IMR-90 (cell line): ENCODE measurements at regions not wholly inside any gene's neighbourhood (a gene's known extent, or its start where the extent isn't known, plus 50 kb on each side); places are given as distances from the start of the nearest gene placed in this dataset.

ENCODE experiments used
- ATAC-seq: fragments of 200-7000 bp; cut with Tn5 transposase; 2 replicates; pipeline ENCODE4 v1.9.1; 2020; ENCODE audit warnings: low read depth, mild to moderate bottlenecking, moderate library complexity
- BruUV-seq: library from RNA; stranded (reverse); fragments of 400-500 nt; replicated peaks from 2 replicates; lab custom pipeline; 2021; lab: Mats Ljungman, UMichigan
- CTCF ChIA-PET: fragments of 300-600 bp; formaldehyde crosslinking; extraction: SDS; loops from one replicate; lab custom pipeline; 2021; ENCODE audit warnings: antibody characterized with exemption; lab: Yijun Ruan, JAX
- POLR2A ChIA-PET: fragments of 300-600 bp; sonication (Branson Sonifier 250); formaldehyde crosslinking; loops from one replicate; lab custom pipeline; 2022; ENCODE audit warnings: antibody characterized with exemption; ENCODE audit not compliant: unreplicated experiment; lab: Charles Lee
- DNase-seq: peaks from one replicate; pipeline ENCODE4 v3.0.0; 2013
- H2AFZ ChIP-seq: replicated peaks from 2 replicates; pipeline ENCODE3; 2013; ENCODE audit warnings: low read length, mild to moderate bottlenecking; ENCODE audit not compliant: poor library complexity
- H2AK5ac ChIP-seq: 2 replicates; pipeline ENCODE4 v1.6.1; 2013; ENCODE audit warnings: low read depth, low read length, inconsistent platforms
- H2AK9ac ChIP-seq: replicated peaks from 2 replicates; pipeline ENCODE3; 2013; ENCODE audit warnings: mild to moderate bottlenecking, low read depth, low read length, moderate library complexity; ENCODE audit not compliant: poor library complexity
- H2BK120ac ChIP-seq: 2 replicates; pipeline ENCODE4 v1.6.1; 2013; ENCODE audit warnings: low read depth, low read length, inconsistent platforms
- H2BK15ac ChIP-seq: 3 replicates; pipeline ENCODE4 v1.6.1; 2013; ENCODE audit warnings: low read depth, low read length, inconsistent platforms
- H2BK20ac ChIP-seq: 2 replicates; pipeline ENCODE4 v1.6.1; 2013; ENCODE audit warnings: low read depth, mild to moderate bottlenecking, inconsistent platforms, low read length, moderate library complexity
- H2BK5ac ChIP-seq: 2 replicates; pipeline ENCODE4 v1.6.1; 2013; ENCODE audit warnings: mild to moderate bottlenecking, low read depth, low read length, inconsistent platforms; ENCODE audit not compliant: poor library complexity, severe bottlenecking
- H3K14ac ChIP-seq: replicated peaks from 2 replicates; pipeline ENCODE4 v1.6.1; 2013; ENCODE audit warnings: low read depth, low read length, inconsistent platforms
- H3K18ac ChIP-seq: 2 replicates; pipeline ENCODE4 v1.6.1; 2013; ENCODE audit warnings: low read depth, low read length, control low read depth
- H3K23ac ChIP-seq: 2 replicates; pipeline ENCODE4 v1.6.1; 2013; ENCODE audit warnings: low read depth, low read length, inconsistent platforms
- H3K27ac ChIP-seq: 2 replicates; pipeline ENCODE4 v1.5.1; 2013; ENCODE audit warnings: mild to moderate bottlenecking, control low read depth, low read length; ENCODE audit not compliant: insufficient read depth
- H3K27me3 ChIP-seq: 2 replicates; pipeline ENCODE4 v1.6.1; 2013; ENCODE audit warnings: low read length; ENCODE audit not compliant: control insufficient read depth, insufficient read depth
- H3K36me3 ChIP-seq: 2 replicates; pipeline ENCODE4 v1.6.1; 2013; ENCODE audit warnings: low read length, mixed read lengths; ENCODE audit not compliant: control insufficient read depth, insufficient read depth
- H3K4ac ChIP-seq: 2 replicates; pipeline ENCODE4 v1.6.1; 2013; ENCODE audit warnings: low read depth, low read length, inconsistent platforms
- H3K4me1 ChIP-seq: 2 replicates; pipeline ENCODE4 v1.6.1; 2013; ENCODE audit warnings: low read length, mixed read lengths; ENCODE audit not compliant: control insufficient read depth, insufficient read depth
- H3K4me2 ChIP-seq: 2 replicates; pipeline ENCODE4 v1.6.1; 2013; ENCODE audit warnings: low read depth, mild to moderate bottlenecking, control low read depth, low read length, moderate library complexity
- H3K4me3 ChIP-seq: 2 replicates; pipeline ENCODE4 v1.5.1; 2013; ENCODE audit warnings: low read depth, mild to moderate bottlenecking, control low read depth, low read length, moderate library complexity; ENCODE audit not compliant: insufficient read depth
- H3K56ac ChIP-seq: 2 replicates; pipeline ENCODE4 v1.6.1; 2013; ENCODE audit warnings: low read length, inconsistent platforms; ENCODE audit not compliant: insufficient read depth; ENCODE audit errors: extremely low read depth
- H3K79me1 ChIP-seq, 2 experiments: 2 replicates each; pipeline ENCODE4 v1.6.1; 2013; ENCODE audit warnings: low read length in 2 of 2, inconsistent platforms in 1 of 2, low read depth in 1 of 2
- H3K9ac ChIP-seq: 2 replicates; pipeline ENCODE4 v1.6.1; 2013; ENCODE audit warnings: low read depth, low read length, control low read depth
- H3K9me1 ChIP-seq: 2 replicates; pipeline ENCODE4 v1.6.1; 2013; ENCODE audit warnings: low read length, inconsistent platforms; ENCODE audit not compliant: insufficient read depth
- H3K9me3 ChIP-seq: 2 replicates; pipeline ENCODE4 v1.6.1; 2013; ENCODE audit warnings: low read length; ENCODE audit not compliant: control insufficient read depth, insufficient read depth
- H4K20me1 ChIP-seq: 2 replicates; pipeline ENCODE4 v1.6.1; 2013; ENCODE audit warnings: low read length, inconsistent platforms; ENCODE audit not compliant: insufficient read depth
- H4K5ac ChIP-seq: 2 replicates; pipeline ENCODE4 v1.6.1; 2013; ENCODE audit warnings: mild to moderate bottlenecking, low read depth, low read length, control low read depth
- H4K8ac ChIP-seq, 2 experiments: 2 replicates each; pipeline ENCODE4 v1.6.1; 2013; ENCODE audit warnings: low read depth in 2 of 2, low read length in 2 of 2, control low read depth in 1 of 2, inconsistent platforms in 1 of 2
- H4K91ac ChIP-seq: 2 replicates; pipeline ENCODE4 v1.6.1; 2013; ENCODE audit warnings: low read depth, low read length, inconsistent platforms; ENCODE audit not compliant: insufficient read depth
- BHLHE40 ChIP-seq: fragments of 150-350 bp; IDR thresholded peaks from 2 replicates; pipeline ENCODE4 v1.6.1; 2016; ENCODE audit warnings: mild to moderate bottlenecking, low read depth, low read length
- CEBPB ChIP-seq: IDR thresholded peaks from 2 replicates; pipeline ENCODE4 v1.6.1; 2012; ENCODE audit warnings: low read depth, low read length, improper control_type of control experiment
- CHD1 ChIP-seq: IDR thresholded peaks from 2 replicates; pipeline ENCODE4 v1.6.1; 2012; ENCODE audit warnings: low read depth, low read length, improper control_type of control experiment
- CTCF ChIP-seq: conservative IDR thresholded peaks from 2 replicates; pipeline ENCODE4 v1.5.1; 2012; ENCODE audit warnings: mild to moderate bottlenecking, low read depth, low read length, improper control_type of control experiment
- FOS ChIP-seq: fragments of 150-350 bp; IDR thresholded peaks from 2 replicates; pipeline ENCODE4 v1.6.1; 2016; ENCODE audit warnings: low read depth, low read length
- MAFK ChIP-seq: IDR thresholded peaks from 2 replicates; pipeline ENCODE4 v1.6.1; 2012; ENCODE audit warnings: low read depth, low read length, improper control_type of control experiment
- MAZ ChIP-seq: IDR thresholded peaks from 2 replicates; pipeline ENCODE4 v1.6.1; 2012; ENCODE audit warnings: low read depth, mild to moderate bottlenecking, low read length, improper control_type of control experiment, moderate library complexity, borderline replicate concordance
- MXI1 ChIP-seq: IDR thresholded peaks from 2 replicates; pipeline ENCODE4 v1.6.1; 2012; ENCODE audit warnings: low read depth, mild to moderate bottlenecking, low read length, moderate library complexity, borderline replicate concordance
- NFE2L2 ChIP-seq: fragments of 150-350 bp; IDR thresholded peaks from 2 replicates; pipeline ENCODE4 v1.6.1; 2016; ENCODE audit warnings: low read depth, mild to moderate bottlenecking, low read length
- POLR2A ChIP-seq: IDR thresholded peaks from 2 replicates; pipeline ENCODE4 v1.6.1; 2012; ENCODE audit warnings: mild to moderate bottlenecking, low read depth, low read length
- RAD21 ChIP-seq: IDR thresholded peaks from 2 replicates; pipeline ENCODE4 v1.6.1; 2012; ENCODE audit warnings: low read length, improper control_type of control experiment
- RCOR1 ChIP-seq: IDR thresholded peaks from 2 replicates; pipeline ENCODE4 v1.6.1; 2012; ENCODE audit warnings: mild to moderate bottlenecking, low read length, improper control_type of control experiment; ENCODE audit not compliant: insufficient replicate concordance
- RFX5 ChIP-seq: IDR thresholded peaks from 2 replicates; pipeline ENCODE4 v1.8.0; 2012; ENCODE audit warnings: low read depth, mild to moderate bottlenecking, low read length, moderate library complexity
- SMC3 ChIP-seq: fragments of 150-350 bp; IDR thresholded peaks from 2 replicates; pipeline ENCODE4 v1.6.1; 2016; ENCODE audit warnings: low read depth, mild to moderate bottlenecking, antibody characterized with exemption, low read length, moderate library complexity
- WGBS, 2 experiments: methylation state at CpG; one replicate each; pipeline versions ENCODE4 v1.1.5 to v1.1.7; 2013; ENCODE audit warnings: missing lambda C conversion rate in 2 of 2; ENCODE audit not compliant: insufficient read length in 1 of 2; ENCODE audit errors: extremely low coverage in 2 of 2; 5-methylcytosine and 5-hydroxymethylcytosine counted together
- dilution Hi-C: fragments of 300-500 bp; cut with HindIII; formaldehyde crosslinking; loops from one replicate; pipeline ENCODE4 v1.14.3; 2018; ENCODE audit warnings: low sequenced_read_pairs; ENCODE audit not compliant: unreplicated experiment
- in situ Hi-C: fragments of 300-500 bp; cut with MboI; formaldehyde crosslinking; loops from 3 replicates; pipeline ENCODE4 v1.14.3; 2019; ENCODE audit warnings: low sequenced_read_pairs, inconsistent platforms, mixed read lengths
- intact Hi-C: fragments of 100-400 bp; cut with micrococcal nuclease; formaldehyde crosslinking; loops from 2 replicates; pipeline ENCODE4 v1.10.0; 2022
- TF ChIP-seq, protein P1 (sequence below): fragments of 150-350 bp; IDR thresholded peaks from 2 replicates; pipeline ENCODE4 v1.6.1; 2016; ENCODE audit warnings: low read depth, mild to moderate bottlenecking, low read length, moderate library complexity, borderline replicate concordance
- TF ChIP-seq, protein P2 (sequence below): fragments of 150-350 bp; IDR thresholded peaks from 2 replicates; pipeline ENCODE4 v1.6.1; 2017; ENCODE audit warnings: mild to moderate bottlenecking, antibody characterized with exemption, low read length, low read depth

DNA sequence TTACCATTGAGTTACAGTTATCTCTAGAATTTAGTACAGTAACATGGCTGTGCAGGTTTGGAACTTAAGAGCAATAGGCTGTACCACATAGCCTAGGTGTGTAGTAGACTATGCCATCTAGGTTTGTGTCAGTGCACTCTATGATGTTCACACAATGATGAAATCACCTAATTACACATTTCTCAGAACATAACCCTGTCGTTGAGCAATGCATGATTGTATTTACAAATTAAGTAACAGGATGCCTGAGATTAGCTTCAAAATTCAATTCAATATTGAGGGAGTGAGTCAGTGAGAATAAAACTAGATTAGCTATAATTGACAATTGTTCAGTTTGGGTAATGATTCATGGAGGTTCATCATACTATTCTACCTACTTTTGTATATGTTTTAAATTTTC, 633.8 kb downstream of the IGSF11 start:
- dilution Hi-C loops: no loop called here

More for the DNA sequence above, 633.8 kb downstream of the IGSF11 start:
- Histone ChIP-seq H2AK9ac (no peak overlapping the region), H3K14ac (no peak overlapping the region), H3K23ac (no peak overlapping the region), H3K4me3 (no peak overlapping the region), H2BK20ac (no peak overlapping the region), H3K4me1 (no peaks in the 10 kb centered on the region), H3K4ac (no peak overlapping the region), H2AK5ac (no peak overlapping the region), H2BK15ac (no peak overlapping the region), H2AFZ (no peak overlapping the region), H3K9ac (no peak overlapping the region), H3K9me3 (no peaks in the 10 kb centered on the region), H3K18ac (no peak overlapping the region), H4K5ac (no peak overlapping the region), H3K27ac (no peak overlapping the region), H3K4me2 (no peak overlapping the region), H4K8ac (no peak overlapping the region), H4K91ac (no peak overlapping the region), H3K27me3 (no peaks in the 10 kb centered on the region), H2BK5ac (no peak overlapping the region), H3K9me1 (no peaks in the 10 kb centered on the region), H2BK120ac (no peak overlapping the region), H3K36me3 (no peaks in the 10 kb centered on the region), H3K56ac (no peak overlapping the region), H4K20me1 (no peaks in the 10 kb centered on the region), H3K79me1 (no peaks in the 10 kb centered on the region)
- BruUV-seq: no TSS peak
- no peak for DNase-seq
- in situ Hi-C loops: no loop called here
- intact Hi-C loops: no loop called here
- ATAC-seq: no peak
- ChIA-PET POLR2A (no interaction called here), CTCF (no interaction called here)
- no CpG with 5 or more reads among the region's 1 CpG for WGBS, 2 experiments
- no peak for TF ChIP-seq CTCF
- TF ChIP-seq, protein P1, sequence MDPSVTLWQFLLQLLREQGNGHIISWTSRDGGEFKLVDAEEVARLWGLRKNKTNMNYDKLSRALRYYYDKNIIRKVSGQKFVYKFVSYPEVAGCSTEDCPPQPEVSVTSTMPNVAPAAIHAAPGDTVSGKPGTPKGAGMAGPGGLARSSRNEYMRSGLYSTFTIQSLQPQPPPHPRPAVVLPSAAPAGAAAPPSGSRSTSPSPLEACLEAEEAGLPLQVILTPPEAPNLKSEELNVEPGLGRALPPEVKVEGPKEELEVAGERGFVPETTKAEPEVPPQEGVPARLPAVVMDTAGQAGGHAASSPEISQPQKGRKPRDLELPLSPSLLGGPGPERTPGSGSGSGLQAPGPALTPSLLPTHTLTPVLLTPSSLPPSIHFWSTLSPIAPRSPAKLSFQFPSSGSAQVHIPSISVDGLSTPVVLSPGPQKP: no peak
- TF ChIP-seq CEBPB: no peak
- no peak for TF ChIP-seq MAZ
- TF ChIP-seq NFE2L2: no peak
- TF ChIP-seq MXI1: no peak
- no peak for TF ChIP-seq MAFK
- TF ChIP-seq, protein P2, sequence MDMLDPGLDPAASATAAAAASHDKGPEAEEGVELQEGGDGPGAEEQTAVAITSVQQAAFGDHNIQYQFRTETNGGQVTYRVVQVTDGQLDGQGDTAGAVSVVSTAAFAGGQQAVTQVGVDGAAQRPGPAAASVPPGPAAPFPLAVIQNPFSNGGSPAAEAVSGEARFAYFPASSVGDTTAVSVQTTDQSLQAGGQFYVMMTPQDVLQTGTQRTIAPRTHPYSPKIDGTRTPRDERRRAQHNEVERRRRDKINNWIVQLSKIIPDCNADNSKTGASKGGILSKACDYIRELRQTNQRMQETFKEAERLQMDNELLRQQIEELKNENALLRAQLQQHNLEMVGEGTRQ: no peak
- no peak for TF ChIP-seq POLR2A
- TF ChIP-seq SMC3: no peak
- no peak for TF ChIP-seq BHLHE40
- no peak for TF ChIP-seq FOS
- no peak for TF ChIP-seq RCOR1
- no peak for TF ChIP-seq RAD21
- TF ChIP-seq CHD1: no peak
- no peak for TF ChIP-seq RFX5
